Mucosa of stomach (tissue), 1 donor: ENCODE measurements at regions not wholly inside any gene's neighbourhood (a gene's known extent, or its start where the extent isn't known, plus 50 kb on each side); places are given as distances from the start of the nearest gene placed in this dataset.

ENCODE experiments used
- H3K27me3 ChIP-seq: one replicate; pipeline ENCODE4 v1.7.0; 2013; ENCODE audit warnings: mild to moderate bottlenecking, low read length; ENCODE audit not compliant: control insufficient read depth, insufficient read depth
- H3K36me3 ChIP-seq: one replicate; pipeline ENCODE4 v1.7.0; 2013; ENCODE audit warnings: low read length; ENCODE audit not compliant: control insufficient read depth, insufficient read depth
- H3K4me1 ChIP-seq: one replicate; pipeline ENCODE4 v1.7.0; 2013; ENCODE audit warnings: mild to moderate bottlenecking, low read length; ENCODE audit not compliant: control insufficient read depth, insufficient read depth
- H3K4me3 ChIP-seq: one replicate; pipeline ENCODE4 v1.7.0; 2013; ENCODE audit warnings: low read length
- H3K9ac ChIP-seq: one replicate; pipeline ENCODE4 v1.7.0; 2013; ENCODE audit warnings: mild to moderate bottlenecking, low read length, moderate library complexity
- H3K9me3 ChIP-seq: one replicate; pipeline ENCODE4 v1.7.0; 2013; ENCODE audit warnings: mild to moderate bottlenecking, low read length, moderate library complexity; ENCODE audit not compliant: control insufficient read depth
- donor health status: Pancreatic carcinoma.

- H3K36me3 ChIP-seq: no peaks in the 10 kb centered on the region
- H3K9ac ChIP-seq: no peak overlapping the region
- H3K4me1 ChIP-seq: peaks cover 12% of the 10 kb centered on the region
- H3K27me3 ChIP-seq: no peaks in the 10 kb centered on the region
- no peak overlapping the region for H3K4me3 ChIP-seq
- H3K9me3 ChIP-seq: no peaks in the 10 kb centered on the region
Measured at GRCh38 chr3:64345371-64345770, 120.1 kb upstream of the PRICKLE2 start.

DNA sequence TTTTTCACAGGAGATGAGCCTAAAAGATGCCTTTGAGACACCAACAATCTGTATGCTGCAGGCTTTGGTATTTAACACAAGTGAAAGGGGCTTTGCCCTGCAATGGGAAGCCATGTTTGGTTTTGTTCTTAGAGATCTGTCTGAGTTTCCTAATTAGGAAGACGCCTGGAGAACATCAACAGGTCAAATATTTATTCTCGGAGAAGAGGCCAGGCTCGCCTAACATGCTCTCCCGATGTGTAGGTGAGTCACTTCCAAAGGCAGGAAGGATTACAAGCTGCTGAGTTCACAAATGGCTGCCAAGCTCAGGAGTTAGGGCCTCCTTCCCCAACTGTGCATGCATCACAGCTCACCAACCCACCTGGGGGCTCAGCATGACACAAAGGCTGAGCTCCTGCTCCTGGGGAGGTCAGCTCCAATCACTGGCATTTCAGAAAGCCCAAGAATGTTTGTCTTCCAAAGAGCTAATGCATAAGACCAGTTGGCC lies 119.5 kb upstream of the PRICKLE2 start:
- Histone ChIP-seq H3K36me3 (no peaks in the 10 kb centered on the region), H3K9ac (no peak overlapping the region), H3K4me3 (no peak overlapping the region), H3K9me3 (no peaks in the 10 kb centered on the region), H3K27me3 (no peaks in the 10 kb centered on the region), H3K4me1 (peaks cover 12% of the 10 kb centered on the region)

DNA sequence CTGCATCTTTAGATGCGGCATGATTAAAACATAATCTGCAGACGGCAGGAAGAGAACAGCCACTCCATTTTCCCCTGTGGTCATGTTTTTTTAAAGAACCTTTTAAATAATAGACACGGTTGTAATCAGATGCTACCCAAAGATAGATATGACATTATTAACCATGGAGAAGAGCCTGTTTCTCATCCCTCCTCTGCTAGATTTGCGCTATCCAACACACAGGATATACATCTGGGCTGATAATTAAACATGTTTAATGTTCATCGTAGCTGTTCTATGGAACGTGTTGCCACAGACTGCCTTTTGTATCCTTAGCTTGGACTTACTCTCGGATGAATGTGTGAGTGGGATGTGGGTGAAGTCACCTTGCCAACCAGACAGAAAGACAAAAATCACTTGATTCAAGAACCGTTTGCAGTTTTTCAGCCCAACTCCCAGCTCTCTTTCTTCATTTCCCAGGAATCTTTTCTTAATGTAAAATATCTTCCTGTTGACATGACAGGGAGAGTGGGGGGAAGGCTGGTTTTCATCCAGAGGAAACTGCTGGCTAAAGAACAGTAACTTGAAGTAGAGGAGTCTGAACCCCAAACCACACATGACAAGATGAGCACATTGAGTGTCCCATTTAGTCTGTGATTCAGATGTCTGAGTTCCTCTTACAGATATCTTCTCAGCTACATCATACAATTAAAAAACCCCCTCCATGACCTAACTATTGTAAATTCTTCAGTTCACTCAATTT lies 118.6 kb upstream of the PRICKLE2 start:
- Histone ChIP-seq H3K9me3 (no peaks in the 10 kb centered on the region), H3K4me1 (peaks cover 12% of the 10 kb centered on the region), H3K27me3 (no peaks in the 10 kb centered on the region), H3K36me3 (no peaks in the 10 kb centered on the region), H3K4me3 (no peak overlapping the region), H3K9ac (no peak overlapping the region)

- H3K4me1 ChIP-seq: peaks cover 12% of the 10 kb centered on the region
- no peak overlapping the region for H3K9ac ChIP-seq
- no peak overlapping the region for H3K4me3 ChIP-seq
- H3K36me3 ChIP-seq: no peaks in the 10 kb centered on the region
- H3K9me3 ChIP-seq: no peaks in the 10 kb centered on the region
- no peaks in the 10 kb centered on the region for H3K27me3 ChIP-seq
Measured at GRCh38 chr3:64342940-64343688, 117.8 kb upstream of the PRICKLE2 start.

- Histone ChIP-seq H3K4me3 (no peak overlapping the region), H3K9ac (no peak overlapping the region), H3K27me3 (no peaks in the 10 kb centered on the region), H3K9me3 (no peaks in the 10 kb centered on the region), H3K36me3 (no peaks in the 10 kb centered on the region), H3K4me1 (peaks cover 12% of the 10 kb centered on the region)
Measured at GRCh38 chr3:64341296-64341695, 116.0 kb upstream of the PRICKLE2 start.

GRCh38 chr3:64340641-64341101 lies 115.4 kb upstream of the PRICKLE2 start:
- H3K9ac ChIP-seq: no peak overlapping the region
- H3K4me3 ChIP-seq: no peak overlapping the region
- peaks cover 8% of the 10 kb centered on the region for H3K4me1 ChIP-seq
- no peaks in the 10 kb centered on the region for H3K9me3 ChIP-seq
- no peaks in the 10 kb centered on the region for H3K36me3 ChIP-seq
- no peaks in the 10 kb centered on the region for H3K27me3 ChIP-seq

- H3K4me1 ChIP-seq: no peaks in the 10 kb centered on the region
- no peak overlapping the region for H3K4me3 ChIP-seq
- no peaks in the 10 kb centered on the region for H3K36me3 ChIP-seq
- H3K9ac ChIP-seq: no peak overlapping the region
- no peaks in the 10 kb centered on the region for H3K9me3 ChIP-seq
- no peaks in the 10 kb centered on the region for H3K27me3 ChIP-seq
Measured at GRCh38 chr3:64336488-64336887, 111.2 kb upstream of the PRICKLE2 start.

- H3K4me3 ChIP-seq: no peak overlapping the region
- no peaks in the 10 kb centered on the region for H3K36me3 ChIP-seq
- H3K4me1 ChIP-seq: no peaks in the 10 kb centered on the region
- no peak overlapping the region for H3K9ac ChIP-seq
- H3K9me3 ChIP-seq: no peaks in the 10 kb centered on the region
- no peaks in the 10 kb centered on the region for H3K27me3 ChIP-seq
Measured at GRCh38 chr3:64332459-64333350, 107.4 kb upstream of the PRICKLE2 start.

GRCh38 chr3:64331605-64332004 lies 106.3 kb upstream of the PRICKLE2 start:
- Histone ChIP-seq H3K27me3 (no peaks in the 10 kb centered on the region), H3K9me3 (no peaks in the 10 kb centered on the region), H3K4me1 (no peaks in the 10 kb centered on the region), H3K4me3 (no peak overlapping the region), H3K36me3 (no peaks in the 10 kb centered on the region), H3K9ac (no peak overlapping the region)

DNA sequence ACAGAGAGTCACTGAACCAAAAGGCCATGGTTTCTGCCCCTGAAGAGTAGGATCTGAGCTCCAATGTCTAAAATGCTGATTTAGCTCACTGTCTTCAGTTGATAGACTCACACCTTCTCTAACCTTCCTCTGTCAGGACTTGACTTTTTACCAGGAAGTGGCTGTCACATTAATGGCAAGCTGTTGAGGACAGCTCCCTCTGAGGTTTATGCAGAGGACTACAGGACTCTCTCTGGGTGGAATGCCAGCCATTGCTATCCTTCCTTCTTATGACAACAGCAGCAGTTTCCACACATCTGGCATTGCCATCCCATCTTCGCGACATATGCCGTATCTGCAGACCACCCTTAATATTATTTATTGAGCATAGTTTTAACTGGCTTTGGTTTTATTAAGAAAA lies 103.8 kb upstream of the PRICKLE2 start:
- H3K36me3 ChIP-seq: no peaks in the 10 kb centered on the region
- no peaks in the 10 kb centered on the region for H3K9me3 ChIP-seq
- H3K4me3 ChIP-seq: no peak overlapping the region
- H3K9ac ChIP-seq: no peak overlapping the region
- H3K27me3 ChIP-seq: no peaks in the 10 kb centered on the region
- H3K4me1 ChIP-seq: no peaks in the 10 kb centered on the region

DNA sequence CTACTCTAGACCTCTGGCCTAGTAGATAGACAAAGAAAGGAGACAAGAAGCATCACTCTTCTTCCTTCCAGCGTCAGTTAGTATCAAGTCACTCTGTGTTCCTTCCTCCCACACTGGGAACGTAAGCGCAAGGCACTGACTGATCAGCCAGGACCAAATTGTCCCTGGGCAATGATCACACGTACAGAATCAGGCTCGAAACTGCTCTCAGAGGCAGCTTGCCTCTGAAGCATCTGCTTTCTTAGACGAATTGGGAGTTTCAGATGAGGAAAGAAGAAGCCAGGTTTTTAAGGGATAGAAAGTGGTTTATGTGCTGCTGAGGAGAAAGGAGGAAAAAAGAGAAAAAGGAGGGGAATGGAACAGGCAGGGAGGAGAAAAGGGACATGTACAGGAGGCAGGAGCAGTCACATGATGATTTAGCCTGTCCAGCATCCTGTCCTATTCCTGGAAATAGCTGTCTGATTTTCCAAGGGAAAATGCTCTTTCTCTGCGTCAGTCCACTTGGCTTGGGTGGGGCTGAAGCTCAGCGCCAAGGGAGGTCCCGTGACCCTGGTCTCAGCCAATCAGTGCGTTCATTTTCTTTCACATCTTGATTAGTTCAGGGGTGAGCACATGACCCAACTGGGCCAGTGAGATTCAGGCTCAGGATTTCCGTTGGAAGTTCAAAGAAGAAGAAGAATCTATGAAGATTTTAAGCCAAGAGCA lies 102.0 kb upstream of the PRICKLE2 start:
- Histone ChIP-seq H3K4me1 (no peaks in the 10 kb centered on the region), H3K9me3 (no peaks in the 10 kb centered on the region), H3K36me3 (no peaks in the 10 kb centered on the region), H3K9ac (no peak overlapping the region), H3K27me3 (no peaks in the 10 kb centered on the region), H3K4me3 (no peak overlapping the region)
